Type B pancreatic cell (in vitro differentiated cells): ENCODE measurements at regions not wholly inside any gene's neighbourhood (a gene's known extent, or its start where the extent isn't known, plus 50 kb on each side); places are given as distances from the start of the nearest gene placed in this dataset.

Experiments
- DNase-seq: peaks from one replicate; pipeline ENCODE4 v3.0.0; 2021; ENCODE audit warnings: mixed read lengths; ENCODE audit not compliant: unreplicated experiment; ENCODE audit errors: extremely low spot score
- H3K27ac Mint-ChIP-seq: 2 replicates; pipeline ENCODE4 v1.8.0; 2021; ENCODE audit warnings: mild to moderate bottlenecking, mixed read lengths
- H3K27me3 Mint-ChIP-seq: 2 replicates; pipeline ENCODE4 v1.8.0; 2021; ENCODE audit warnings: mixed read lengths
- H3K36me3 Mint-ChIP-seq: 2 replicates; pipeline ENCODE4 v1.8.0; 2021; ENCODE audit warnings: mixed read lengths
- H3K4me1 Mint-ChIP-seq: one replicate; pipeline ENCODE4 v1.8.0; 2021; ENCODE audit warnings: mixed read lengths; ENCODE audit not compliant: unreplicated experiment
- H3K4me3 Mint-ChIP-seq: 2 replicates; pipeline ENCODE4 v1.8.0; 2021; ENCODE audit warnings: mild to moderate bottlenecking, mixed read lengths
- H3K9me3 Mint-ChIP-seq: 2 replicates; pipeline ENCODE4 v1.8.0; 2021; ENCODE audit warnings: mixed read lengths
- TF ChIP-seq, protein P1 (sequence below): fragments of 200-600 bp; sonication (generic); conservative IDR thresholded peaks from 2 replicates; pipeline ENCODE4 v1.5.0; 2021; ENCODE audit warnings: antibody characterized with exemption, mild to moderate bottlenecking

DNA sequence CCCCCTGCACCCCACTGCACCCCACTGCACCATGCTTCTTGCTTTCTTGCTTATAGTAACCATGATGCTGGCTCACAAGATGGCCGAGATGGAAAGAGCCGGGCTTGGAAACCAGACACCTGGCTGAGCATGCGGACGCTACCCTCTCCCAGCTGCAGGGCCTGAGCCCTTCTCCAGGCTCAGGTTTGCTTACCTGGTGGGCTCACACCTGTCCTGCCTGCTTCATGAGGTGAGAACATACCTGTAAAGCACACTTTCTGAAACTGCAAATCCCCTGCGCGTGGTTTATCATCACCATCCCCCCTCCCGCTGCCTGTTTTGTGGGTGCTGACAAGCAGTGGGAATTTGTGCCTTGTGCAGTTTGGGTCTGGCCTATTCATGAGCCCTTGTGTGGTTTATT, 302.7 kb downstream of the GLRX3 start:
- TF ChIP-seq, protein P1, sequence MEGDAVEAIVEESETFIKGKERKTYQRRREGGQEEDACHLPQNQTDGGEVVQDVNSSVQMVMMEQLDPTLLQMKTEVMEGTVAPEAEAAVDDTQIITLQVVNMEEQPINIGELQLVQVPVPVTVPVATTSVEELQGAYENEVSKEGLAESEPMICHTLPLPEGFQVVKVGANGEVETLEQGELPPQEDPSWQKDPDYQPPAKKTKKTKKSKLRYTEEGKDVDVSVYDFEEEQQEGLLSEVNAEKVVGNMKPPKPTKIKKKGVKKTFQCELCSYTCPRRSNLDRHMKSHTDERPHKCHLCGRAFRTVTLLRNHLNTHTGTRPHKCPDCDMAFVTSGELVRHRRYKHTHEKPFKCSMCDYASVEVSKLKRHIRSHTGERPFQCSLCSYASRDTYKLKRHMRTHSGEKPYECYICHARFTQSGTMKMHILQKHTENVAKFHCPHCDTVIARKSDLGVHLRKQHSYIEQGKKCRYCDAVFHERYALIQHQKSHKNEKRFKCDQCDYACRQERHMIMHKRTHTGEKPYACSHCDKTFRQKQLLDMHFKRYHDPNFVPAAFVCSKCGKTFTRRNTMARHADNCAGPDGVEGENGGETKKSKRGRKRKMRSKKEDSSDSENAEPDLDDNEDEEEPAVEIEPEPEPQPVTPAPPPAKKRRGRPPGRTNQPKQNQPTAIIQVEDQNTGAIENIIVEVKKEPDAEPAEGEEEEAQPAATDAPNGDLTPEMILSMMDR = no peak
- H3K27ac Mint-ChIP-seq = no peak overlapping the region
- peaks cover 9% of the 10 kb centered on the region for H3K9me3 Mint-ChIP-seq
- H3K27me3 Mint-ChIP-seq = peaks cover 48% of the 10 kb centered on the region
- peaks cover 14% of the 10 kb centered on the region for H3K4me1 Mint-ChIP-seq
- H3K36me3 Mint-ChIP-seq = no peaks in the 10 kb centered on the region
- peak; percentile 51 for DNase-seq
- no peak overlapping the region for H3K4me3 Mint-ChIP-seq

DNA sequence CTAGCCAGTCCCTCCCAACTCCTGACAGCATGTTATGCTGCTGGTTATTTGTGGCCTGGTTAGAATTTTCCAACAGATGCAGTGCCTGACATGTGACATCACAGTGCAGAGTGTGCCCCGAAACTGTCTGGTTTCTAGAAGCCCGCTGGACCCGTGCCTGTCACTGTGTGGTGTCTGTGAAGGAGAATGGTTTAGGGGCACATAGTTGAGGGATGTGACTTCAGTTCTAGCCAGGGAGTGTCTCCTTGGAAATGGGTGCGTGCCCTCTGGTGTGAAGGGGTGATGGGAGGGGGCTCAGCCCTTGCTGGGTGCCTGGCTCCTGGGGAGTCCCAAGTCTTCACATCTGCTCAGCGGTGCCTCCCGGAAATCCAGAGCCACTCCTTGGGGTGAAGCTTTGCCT, 303.6 kb downstream of the GLRX3 start:
- Mint-ChIP-seq H3K4me1 (peaks cover 14% of the 10 kb centered on the region), H3K27ac (no peak overlapping the region), H3K9me3 (peaks cover 9% of the 10 kb centered on the region), H3K4me3 (no peak overlapping the region), H3K27me3 (peaks cover 55% of the 10 kb centered on the region), H3K36me3 (no peaks in the 10 kb centered on the region)
- TF ChIP-seq, protein P1 = no peak
- DNase-seq = peak; percentile 50

DNA sequence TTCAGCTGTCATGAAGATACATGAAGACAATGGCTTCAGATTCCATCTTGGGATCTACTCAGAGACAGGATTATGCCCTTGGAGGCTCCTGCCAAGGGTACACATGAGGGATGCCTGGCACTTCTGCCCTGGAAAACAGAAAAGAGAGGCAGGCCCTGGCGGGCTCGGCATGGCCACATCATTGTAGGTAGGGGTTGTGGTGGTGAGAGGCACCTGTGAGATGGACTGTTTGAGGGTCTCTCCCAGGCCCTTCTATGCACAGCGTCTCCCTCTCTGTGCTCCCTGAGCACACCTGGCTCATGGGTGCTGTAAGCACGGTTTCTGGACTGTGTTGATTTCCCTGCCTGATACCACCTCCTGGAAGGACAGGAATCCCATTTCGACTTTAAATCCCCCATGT, 304.3 kb downstream of the GLRX3 start:
- DNase-seq = peak; percentile 39
- Mint-ChIP-seq H3K27me3 (peaks cover 55% of the 10 kb centered on the region), H3K9me3 (peaks cover 9% of the 10 kb centered on the region), H3K4me3 (no peak overlapping the region), H3K27ac (no peak overlapping the region), H3K36me3 (no peaks in the 10 kb centered on the region), H3K4me1 (peaks cover 14% of the 10 kb centered on the region)
- TF ChIP-seq, protein P1 = no peak

DNA sequence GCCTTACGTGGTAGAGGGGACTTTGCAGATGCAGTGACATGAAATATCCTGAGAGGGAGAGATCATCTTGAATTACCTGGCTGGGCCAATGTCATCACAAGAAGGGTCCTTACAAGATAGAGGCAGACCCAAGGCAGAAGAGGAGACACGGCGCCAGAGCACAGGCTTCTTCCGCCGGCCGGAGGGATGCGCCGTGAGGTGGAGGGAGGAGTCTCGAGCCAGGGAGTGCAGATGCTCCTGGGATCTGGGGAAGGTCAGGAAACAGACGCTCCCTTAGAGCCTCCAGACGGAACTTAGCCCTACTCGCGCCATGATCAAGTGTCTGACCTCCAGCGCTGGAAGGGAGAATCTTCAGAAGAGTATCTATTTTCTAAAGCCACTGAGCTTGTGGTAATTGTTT, 304.8 kb downstream of the GLRX3 start:
- TF ChIP-seq, protein P1 = no peak
- Mint-ChIP-seq H3K27ac (no peak overlapping the region), H3K4me3 (no peak overlapping the region), H3K36me3 (no peaks in the 10 kb centered on the region), H3K4me1 (peaks cover 14% of the 10 kb centered on the region), H3K27me3 (peaks cover 55% of the 10 kb centered on the region), H3K9me3 (peaks cover 4% of the 10 kb centered on the region)
- DNase-seq = peak; percentile 54

DNA sequence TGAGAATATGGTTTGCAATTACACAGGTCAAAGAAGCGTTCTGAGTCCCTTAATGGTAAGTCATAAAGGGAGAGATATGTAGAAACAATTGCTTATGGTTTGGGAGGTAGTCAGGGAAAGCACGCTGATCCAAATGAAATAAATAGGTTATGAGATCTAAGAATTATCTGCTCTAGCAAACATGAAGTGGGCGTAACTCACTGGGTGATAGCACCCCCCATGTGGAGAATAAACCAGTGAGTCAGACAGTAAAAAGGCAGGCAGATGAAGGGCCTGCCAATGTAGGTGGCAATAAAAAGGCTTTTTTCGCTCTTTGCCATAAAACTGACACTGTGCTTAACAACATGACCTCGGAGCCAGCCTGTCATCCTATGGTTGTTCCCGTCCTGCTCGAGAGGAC, 306.9 kb downstream of the GLRX3 start:
- DNase-seq = no peak
- Mint-ChIP-seq H3K4me3 (no peak overlapping the region), H3K27ac (no peak overlapping the region), H3K27me3 (peaks cover 55% of the 10 kb centered on the region), H3K4me1 (peaks cover 8% of the 10 kb centered on the region), H3K36me3 (no peaks in the 10 kb centered on the region), H3K9me3 (no peaks in the 10 kb centered on the region)
- TF ChIP-seq, protein P1 = no peak
